GM21619 (cell line): ENCODE measurements at regions not wholly inside any gene's neighbourhood (a gene's known extent, or its start where the extent isn't known, plus 50 kb on each side); places are given as distances from the start of the nearest gene placed in this dataset.
"Not testable (repeated sequence)": the region's sequence is repeated elsewhere in the genome, so short reads cannot be mapped to it uniquely, and the experiment has no call there.

ENCODE experiments used
- ATAC-seq: cut with Tn5 transposase; IDR thresholded peaks from one replicate; pipeline ENCODE4 v1.9.1; 2021; ENCODE audit not compliant: unreplicated experiment

- not testable (repeated sequence) for ATAC-seq
Measured at GRCh38 chr21:32934068-32934467, 91.7 kb upstream of the OLIG2 start.

- no peak for ATAC-seq
Measured at GRCh38 chr21:32934829-32935228, 90.9 kb upstream of the OLIG2 start.

- ATAC-seq: no peak
Measured at GRCh38 chr21:32940079-32941014, 85.4 kb upstream of the OLIG2 start.

- no peak for ATAC-seq
Measured at GRCh38 chr21:32941263-32941662, 84.5 kb upstream of the OLIG2 start.

GRCh38 chr21:32946654-32947053 is 79.1 kb upstream of the OLIG2 start:
- no peak for ATAC-seq

- no peak for ATAC-seq
Measured at GRCh38 chr21:32947736-32948135, 78.0 kb upstream of the OLIG2 start.

GRCh38 chr21:32949701-32950100 is 76.0 kb upstream of the OLIG2 start:
- ATAC-seq: no peak

GRCh38 chr21:32951041-32951440 is 74.7 kb upstream of the OLIG2 start:
- ATAC-seq: no peak

- ATAC-seq: no peak
Measured at GRCh38 chr21:32954353-32954752, 71.4 kb upstream of the OLIG2 start.

- no peak for ATAC-seq
Measured at GRCh38 chr21:32955311-32956060, 70.2 kb upstream of the OLIG2 start.

- no peak for ATAC-seq
Measured at GRCh38 chr21:32956061-32956656, 69.6 kb upstream of the OLIG2 start.

- no peak for ATAC-seq
Measured at GRCh38 chr21:32957545-32957944, 68.2 kb upstream of the OLIG2 start.

- ATAC-seq: no peak
Measured at GRCh38 chr21:32958288-32959002, 67.3 kb upstream of the OLIG2 start.

GRCh38 chr21:32962268-32962667 is 63.5 kb upstream of the OLIG2 start:
- ATAC-seq: no peak

GRCh38 chr21:32965129-32965680 is 60.5 kb upstream of the OLIG2 start:
- no peak for ATAC-seq

GRCh38 chr21:32966120-32966519 is 59.6 kb upstream of the OLIG2 start:
- ATAC-seq: no peak

- not testable (repeated sequence) for ATAC-seq
Measured at GRCh38 chr21:32968103-32968502, 57.6 kb upstream of the OLIG2 start.

GRCh38 chr21:32974653-32975052 is 51.1 kb upstream of the OLIG2 start:
- no peak for ATAC-seq

GRCh38 chr21:32975811-32976431 is 49.8 kb upstream of the OLIG2 start:
- ATAC-seq: no peak
